ENCODE measurements at regions not wholly inside any gene's neighbourhood (a gene's known extent, or its start where the extent isn't known, plus 50 kb on each side); places are given as distances from the start of the nearest gene placed in this dataset.
"Not testable (repeated sequence)": the region's sequence is repeated elsewhere in the genome, so short reads cannot be mapped to it uniquely, and the experiment has no call there.

DNA sequence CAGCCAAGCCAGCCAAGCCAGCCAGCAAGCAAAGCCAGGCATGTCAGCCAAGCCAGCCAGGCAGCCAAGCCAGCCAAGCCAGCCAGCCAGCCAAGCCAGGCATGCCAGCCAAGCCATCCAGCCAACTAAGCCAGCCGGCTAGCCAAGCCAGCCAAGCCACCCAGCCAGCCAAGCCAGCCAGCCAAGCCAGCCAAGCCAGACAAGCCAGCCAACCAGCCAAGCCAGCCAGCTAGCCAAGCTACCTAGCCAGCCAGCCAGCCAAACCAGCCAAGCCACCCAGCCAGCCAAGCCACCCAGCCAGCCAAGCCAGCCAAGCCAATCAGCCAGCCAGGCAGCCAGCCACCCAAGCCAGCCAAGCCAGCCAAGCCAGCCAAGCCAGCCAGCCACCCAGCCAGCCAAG is 1600.5 kb downstream of the RPIA start:
- TF ChIP-seq, protein P1, sequence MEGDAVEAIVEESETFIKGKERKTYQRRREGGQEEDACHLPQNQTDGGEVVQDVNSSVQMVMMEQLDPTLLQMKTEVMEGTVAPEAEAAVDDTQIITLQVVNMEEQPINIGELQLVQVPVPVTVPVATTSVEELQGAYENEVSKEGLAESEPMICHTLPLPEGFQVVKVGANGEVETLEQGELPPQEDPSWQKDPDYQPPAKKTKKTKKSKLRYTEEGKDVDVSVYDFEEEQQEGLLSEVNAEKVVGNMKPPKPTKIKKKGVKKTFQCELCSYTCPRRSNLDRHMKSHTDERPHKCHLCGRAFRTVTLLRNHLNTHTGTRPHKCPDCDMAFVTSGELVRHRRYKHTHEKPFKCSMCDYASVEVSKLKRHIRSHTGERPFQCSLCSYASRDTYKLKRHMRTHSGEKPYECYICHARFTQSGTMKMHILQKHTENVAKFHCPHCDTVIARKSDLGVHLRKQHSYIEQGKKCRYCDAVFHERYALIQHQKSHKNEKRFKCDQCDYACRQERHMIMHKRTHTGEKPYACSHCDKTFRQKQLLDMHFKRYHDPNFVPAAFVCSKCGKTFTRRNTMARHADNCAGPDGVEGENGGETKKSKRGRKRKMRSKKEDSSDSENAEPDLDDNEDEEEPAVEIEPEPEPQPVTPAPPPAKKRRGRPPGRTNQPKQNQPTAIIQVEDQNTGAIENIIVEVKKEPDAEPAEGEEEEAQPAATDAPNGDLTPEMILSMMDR (IDR thresholded peaks at IDR 0.05) = not testable (repeated sequence)
- not testable (repeated sequence) for TF ChIP-seq POLR2A (IDR thresholded peaks at IDR 0.05)

All from tibial nerve (tissue), 3 donors.